ENCODE measurements at regions not wholly inside any gene's neighbourhood (a gene's known extent, or its start where the extent isn't known, plus 50 kb on each side); places are given as distances from the start of the nearest gene placed in this dataset.
"Not testable (repeated sequence)": the region's sequence is repeated elsewhere in the genome, so short reads cannot be mapped to it uniquely, and the experiment has no call there.

DNA sequence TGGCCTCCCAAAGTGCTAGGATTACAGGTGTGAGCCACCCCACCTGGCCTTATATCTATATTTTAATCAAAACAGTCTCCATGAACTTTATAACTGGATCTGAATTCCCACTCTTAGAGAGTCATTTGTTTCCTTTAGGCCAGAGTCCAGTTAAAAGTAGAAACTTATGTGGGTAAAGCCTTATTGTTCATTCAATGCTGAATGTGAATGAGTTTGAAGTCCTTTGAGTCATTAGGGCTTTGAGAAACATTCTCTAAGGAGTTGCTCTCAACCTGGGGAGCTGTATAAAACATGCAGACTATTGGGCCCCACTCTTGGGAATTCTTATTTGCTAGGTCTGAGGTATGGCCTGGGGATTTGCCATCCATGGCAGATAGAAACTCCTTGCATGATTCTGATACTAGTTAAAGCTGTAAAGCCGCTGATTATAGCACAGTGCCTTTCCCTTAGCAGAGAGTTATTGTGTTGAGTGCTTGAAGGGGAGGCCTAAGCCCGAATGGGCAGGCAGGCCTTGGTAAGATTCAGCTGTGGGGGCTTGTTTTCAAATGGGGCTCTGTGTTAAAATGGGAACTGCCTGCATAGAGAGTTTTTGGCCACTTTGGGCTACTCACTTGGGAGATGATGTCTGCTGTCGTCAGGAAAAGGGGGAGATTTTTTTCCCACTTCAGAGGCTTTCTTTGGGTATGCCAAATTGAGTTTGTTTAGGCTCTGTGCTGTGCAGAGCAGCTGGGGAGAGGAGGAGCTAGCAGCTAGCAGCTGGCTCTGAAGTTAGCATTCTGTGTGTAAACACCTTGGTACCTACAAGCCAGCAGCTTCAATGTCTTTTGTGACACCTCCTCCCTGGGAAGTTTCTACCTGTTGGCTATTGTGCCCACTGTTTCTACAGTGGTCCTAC, 117.5 kb downstream of the DACT1 start:
- DNase-seq: no peak

DNA sequence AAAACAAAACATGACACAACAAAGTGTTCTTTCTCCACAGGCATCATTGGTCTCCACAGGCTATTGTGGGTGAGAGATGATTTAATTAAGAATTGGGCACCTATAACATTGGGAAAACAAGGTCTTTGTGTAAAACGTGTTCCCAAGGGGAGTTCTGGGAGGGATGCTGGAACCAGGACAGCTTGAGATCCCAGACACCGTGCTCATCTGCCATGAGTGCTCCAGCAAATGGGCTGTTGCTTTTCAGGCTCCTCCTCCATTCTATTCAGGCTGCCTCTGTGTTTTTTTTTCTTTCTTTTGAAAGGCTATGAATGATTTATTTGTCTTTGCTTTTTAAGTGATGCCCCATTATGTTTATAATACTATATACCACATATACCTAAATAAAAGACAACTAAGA, 122.4 kb downstream of the DACT1 start:
- DNase-seq: no peak

DNA sequence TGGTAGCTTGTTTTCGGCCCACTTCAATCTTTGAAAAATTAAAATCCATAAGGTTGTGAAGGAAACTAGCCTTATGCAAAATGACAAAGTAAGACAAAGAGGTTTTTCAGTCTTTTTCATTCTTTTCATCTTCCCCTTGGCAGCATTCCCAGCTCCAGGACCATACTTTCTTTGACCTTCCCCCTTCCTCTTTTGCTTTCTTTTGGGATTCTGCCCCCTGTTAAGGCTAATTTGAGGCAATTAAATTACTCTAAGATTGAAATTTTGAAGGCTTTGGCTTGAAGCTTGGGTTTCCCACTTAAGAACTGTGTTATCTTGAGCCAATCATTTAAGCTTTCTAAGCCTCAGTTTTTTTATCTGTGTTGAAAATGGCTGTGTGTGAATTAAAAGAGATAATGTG, 124.9 kb downstream of the DACT1 start:
- no peak for DNase-seq

DNA sequence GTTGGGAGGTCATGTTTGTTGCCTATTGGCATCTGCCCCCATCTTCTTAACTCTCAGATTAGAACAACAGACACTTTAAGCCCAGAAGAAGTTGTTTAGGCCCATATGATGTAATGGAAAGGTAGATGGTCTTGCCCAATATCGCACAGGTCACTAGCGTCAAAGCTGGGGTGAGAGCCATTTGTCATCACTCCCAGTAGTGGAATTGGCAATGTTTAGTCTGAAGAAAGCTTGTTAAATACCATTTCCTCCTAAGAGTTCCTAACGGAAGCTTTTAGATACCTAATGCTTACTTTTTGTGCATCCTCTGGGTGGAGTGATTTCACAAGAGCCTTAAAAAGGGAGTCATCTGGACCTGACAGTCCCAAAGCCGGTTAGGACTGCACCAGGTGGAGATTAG, 125.4 kb downstream of the DACT1 start:
- DNase-seq: no peak

DNA sequence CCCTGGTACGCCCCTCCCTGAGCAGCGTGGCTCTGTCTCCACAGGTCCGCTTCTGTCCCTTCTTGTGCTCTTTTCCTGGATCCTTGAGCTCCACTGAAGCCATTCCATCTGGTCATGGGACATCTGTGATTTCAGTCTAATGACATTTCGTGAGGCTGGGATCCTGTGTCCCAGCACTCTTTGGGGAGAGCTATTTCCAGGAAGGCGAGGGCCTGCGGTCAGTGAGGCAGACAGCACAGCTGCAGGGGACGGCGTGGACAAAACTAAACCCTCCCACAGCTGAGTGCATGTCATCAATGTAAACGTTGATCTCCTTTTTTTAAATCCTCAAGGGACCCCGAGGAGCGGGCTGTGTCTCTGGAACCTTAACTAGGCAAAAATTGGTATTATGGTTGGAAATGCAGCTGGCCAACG, 127.7 kb downstream of the DACT1 start:
- DNase-seq: no peak

DNA sequence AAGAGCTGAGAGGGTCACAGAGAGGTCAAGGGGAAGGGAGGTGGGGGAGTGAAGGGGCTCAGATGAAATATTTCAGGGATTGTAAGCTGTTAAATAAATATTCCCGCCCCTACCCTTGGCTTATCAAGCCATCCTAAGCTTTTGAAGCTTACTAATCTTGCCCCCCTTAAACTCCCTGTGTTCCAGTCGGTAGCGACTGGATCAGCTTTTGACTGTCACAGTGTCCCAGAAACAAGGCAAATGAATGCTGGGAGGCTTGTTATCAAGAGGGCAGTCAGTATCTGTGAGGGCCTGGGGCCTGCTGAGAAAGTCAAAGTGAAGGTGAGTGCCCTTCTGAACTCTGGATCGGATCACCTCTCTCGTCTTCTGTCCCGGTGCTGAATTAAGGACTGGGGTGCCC, 128.1 kb downstream of the DACT1 start:
- DNase-seq: no peak

DNA sequence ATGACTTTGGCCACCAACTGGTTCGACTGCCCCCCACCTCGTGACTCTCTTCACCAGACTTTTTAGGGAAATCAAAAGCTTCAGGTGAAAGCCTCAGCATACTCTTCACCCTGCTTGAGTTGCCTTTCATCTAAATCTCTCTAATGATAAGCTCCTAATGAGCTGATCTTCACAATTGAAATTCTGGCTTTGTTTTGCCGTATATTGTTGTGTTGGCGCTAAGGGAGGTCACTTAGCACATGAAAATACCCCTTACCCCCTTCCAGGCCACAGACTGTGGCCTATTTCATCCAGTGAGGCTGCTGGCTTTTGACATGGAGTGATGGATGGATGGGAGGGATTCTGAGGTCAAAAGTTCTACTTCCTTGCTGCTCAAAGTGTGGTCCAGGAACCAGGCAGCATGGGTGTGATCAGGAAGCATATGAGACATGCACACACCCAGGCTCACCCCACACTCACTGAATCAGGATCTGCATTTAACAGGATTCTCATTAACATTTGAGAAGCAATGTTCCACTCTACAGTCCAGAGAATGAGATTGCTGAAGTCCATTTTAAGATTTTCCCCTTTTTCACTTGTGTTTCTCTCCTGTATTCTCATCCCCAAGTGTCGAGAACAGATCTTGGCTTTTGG, 131.4 kb downstream of the DACT1 start:
- DNase-seq: no peak

GRCh38 chr14:58769771-58770170, 132.0 kb downstream of the DACT1 start:
- DNase-seq: no peak

- DNase-seq: no peak
These were observed 132.8 kb downstream of the DACT1 start for GRCh38 chr14:58770491-58770982.

DNA sequence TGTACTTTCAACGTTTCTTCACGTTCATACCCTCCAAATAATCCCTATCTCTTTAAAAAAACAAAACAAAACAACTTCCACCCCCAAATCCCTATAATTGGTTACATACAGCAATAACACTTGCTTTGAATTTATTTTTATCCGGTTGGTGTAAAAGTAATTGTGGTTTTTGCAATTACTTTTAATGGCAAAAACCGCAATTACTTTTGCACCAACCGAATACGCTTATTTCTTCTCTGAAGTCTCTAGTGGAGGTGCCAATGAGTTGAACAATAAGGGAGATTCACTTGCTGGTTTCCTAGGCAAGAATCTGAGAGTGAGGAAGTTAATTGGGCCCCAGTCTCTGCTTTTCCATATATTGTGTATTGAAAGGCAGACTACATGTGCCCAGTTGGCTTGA, 133.3 kb downstream of the DACT1 start:
- DNase-seq: no peak

DNA sequence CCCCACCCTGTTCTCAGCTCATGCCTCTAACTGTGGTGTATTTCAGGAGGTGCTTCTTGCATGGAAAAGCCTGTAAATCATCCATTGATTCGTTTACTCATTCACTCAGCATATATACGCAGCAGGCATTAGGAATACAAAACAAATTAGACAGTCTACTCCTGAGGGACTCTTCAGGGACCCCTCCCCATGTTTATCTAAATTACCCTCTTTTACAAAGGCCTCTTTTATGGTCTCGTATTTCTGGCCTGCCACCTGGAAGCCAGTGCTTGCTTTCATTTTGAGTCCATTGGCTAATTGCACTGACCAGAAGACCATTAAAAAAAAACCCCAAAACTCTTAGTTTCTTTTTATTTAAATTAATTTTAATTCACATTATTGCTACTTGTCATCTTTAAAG, 134.4 kb downstream of the DACT1 start:
- no peak for DNase-seq

DNA sequence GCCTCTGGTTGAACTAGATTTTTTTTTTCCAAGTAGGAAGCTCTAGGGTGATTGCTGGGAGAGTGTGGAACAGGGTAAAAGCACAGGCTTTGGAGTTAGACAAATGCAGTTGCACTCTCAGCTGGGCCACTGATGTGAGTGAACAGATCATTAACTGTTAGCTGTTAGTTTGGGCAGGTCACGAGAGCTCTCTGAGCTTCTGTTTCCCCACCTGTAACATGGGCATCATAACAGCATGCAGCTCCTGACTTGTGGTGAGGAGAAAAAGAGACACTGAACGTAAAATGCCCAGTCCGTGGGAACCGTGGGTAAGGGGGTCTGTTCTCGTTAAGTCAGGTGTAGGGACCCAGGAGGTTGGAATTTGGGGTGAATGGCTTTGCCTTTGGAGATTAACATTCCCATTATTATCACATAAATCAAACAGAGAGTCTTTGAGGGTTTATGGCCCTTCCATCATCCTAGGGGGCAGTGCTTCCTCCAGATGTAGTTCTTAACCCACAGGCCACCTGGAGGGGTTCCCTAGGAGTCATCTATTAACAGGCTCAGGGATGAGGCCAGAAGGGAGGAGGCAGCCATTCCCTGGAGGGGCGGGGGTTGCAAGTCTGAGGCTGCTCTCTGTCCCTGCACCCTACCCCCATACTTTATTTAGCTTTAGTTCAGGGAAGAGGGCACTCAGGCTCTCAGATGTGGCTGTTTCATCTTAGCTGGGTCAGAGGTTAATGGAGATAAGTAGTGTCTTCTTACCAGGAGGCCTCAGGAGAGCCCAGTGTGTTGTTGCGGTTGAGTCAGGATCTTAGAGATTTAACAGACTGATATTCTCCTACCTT, 135.2 kb downstream of the DACT1 start:
- DNase-seq: no peak

DNA sequence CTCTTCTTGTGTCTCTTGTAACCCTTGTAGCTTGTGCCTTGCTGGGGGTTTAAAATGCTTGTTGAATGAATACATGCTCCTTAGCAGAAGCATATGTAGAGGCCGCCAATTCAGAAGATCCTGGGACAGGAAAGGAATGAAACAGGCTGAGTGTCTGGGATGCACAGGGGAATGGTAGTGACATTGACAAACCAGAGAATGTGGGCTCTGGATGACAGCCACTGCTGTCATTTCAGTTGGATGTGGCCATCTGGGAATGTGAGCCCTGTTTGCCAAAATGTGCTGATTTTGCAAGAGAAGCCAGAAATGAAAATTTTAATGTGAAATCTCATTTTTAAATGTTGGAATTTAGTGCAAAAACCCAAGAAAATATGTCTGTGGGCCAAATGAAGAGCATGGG, 136.8 kb downstream of the DACT1 start:
- no peak for DNase-seq

GRCh38 chr14:58775130-58775529, 137.4 kb downstream of the DACT1 start:
- not testable (repeated sequence) for DNase-seq

DNA sequence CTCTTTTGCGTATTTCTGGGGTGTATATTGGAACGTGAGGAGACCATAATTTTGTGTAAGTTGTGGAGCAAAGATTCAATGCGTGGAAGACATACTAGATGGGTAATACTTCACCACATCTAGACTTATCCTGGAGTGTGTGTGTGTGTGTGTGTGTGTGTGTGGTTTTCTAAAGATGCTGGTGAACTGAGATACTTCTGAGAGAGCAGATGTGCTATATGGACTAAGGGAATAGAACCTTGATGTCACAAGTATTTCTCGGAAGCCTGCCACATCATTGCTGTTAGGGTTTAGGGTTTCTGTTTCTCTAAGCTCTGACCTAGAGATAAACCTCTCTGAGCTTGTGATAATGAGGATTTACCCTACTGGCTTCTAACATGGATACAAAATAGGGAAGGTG, 138.8 kb downstream of the DACT1 start:
- no peak for DNase-seq

DNA sequence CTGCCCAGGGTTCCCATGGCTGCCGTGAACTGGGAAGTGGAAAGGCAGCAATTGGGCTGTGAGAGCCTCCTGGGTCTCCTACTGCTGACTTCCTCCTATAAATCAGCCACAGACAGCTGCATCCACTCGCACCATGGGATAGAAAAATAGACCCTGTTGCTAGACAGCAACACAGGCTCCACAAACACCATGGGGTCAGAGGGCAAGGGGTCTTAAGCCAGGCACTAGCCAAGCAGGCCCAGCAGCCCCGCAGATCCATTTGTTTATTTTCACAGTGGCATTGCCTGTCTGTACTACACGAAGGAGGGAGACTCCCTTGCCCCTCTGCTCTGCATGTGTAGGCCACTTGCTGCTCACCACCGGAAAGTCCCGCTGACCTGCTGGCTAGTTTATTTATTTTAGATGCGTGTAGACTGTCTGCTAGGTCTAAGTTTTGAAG, 139.8 kb downstream of the DACT1 start:
- DNase-seq: no peak

GRCh38 chr14:58778202-58778601, 140.4 kb downstream of the DACT1 start:
- DNase-seq: no peak

GRCh38 chr14:58779376-58779775, 141.6 kb downstream of the DACT1 start:
- DNase-seq: no peak

- no peak for DNase-seq
These were observed 142.4 kb downstream of the DACT1 start for GRCh38 chr14:58780185-58780584.

DNA sequence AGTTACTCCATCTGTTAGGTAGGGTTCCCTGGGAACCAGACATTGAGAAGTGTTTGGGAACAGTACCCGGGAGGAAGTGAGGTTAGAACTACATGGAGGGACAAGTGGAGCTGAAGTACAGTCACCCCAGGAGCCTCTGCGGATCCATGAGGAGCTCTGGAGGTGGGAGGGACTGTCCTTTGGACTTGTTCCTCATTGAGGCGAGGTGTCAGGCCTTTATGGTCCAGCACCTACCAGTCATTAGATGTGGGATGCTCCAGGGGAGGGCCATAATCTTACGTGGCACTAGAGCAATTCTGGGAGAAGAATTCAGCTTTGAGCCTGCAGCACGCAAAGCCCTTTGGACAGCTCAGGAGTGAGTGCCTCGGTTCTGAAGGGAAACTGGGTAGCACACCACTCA, 142.8 kb downstream of the DACT1 start:
- DNase-seq: no peak

DNA sequence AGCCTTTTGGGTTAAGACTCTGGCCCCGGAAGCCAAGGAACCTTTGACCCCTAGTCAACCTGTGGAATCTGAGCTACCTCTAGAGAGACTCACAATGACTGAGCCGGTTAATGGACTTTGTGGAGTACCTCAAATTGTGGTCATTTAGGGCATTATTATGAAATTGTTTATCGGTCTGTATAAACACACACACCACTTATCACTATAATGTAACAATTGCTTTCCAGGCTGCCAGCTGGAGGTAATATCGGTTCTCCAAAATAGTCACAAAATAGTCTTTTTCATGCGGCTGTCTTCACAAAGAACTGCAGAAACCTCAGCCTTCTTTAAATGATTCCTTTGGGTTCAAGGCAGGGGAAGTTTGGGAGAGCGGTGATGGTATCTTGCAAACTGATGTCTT, 144.2 kb downstream of the DACT1 start:
- DNase-seq: no peak

DNA sequence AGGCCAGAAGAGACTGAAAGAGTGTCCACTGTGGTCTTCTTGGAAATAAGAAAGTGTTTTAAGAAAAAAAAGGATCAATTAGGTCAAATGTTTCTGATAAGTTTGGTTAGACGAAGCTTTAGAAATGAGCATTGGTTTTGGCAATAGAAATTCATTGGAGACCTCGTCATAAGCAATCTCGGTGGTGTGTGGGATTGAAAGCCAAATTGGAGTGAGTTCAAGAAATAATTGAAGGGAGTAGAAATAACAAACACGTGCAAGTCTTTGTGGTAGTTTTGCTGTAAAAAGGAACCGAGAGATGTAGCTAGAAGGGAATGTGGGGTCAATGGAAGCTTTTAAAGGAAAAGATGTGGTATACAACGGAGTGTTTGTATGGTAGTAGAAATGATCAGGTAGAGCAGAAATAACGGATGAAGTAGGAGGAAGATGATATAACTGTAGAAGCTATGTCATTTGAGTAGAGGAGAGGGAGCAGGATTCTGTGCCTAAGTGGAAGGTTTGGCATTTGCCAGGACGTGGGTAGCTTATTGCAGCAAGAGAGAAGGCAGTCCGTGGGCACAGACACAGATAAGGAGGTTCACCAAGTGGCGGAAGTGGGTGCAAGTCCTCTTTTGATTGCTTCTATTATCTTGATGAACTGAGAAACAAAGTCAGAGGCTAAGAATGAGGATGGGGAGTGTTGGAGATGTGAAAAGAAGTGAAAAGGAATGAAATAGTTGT, 146.2 kb downstream of the DACT1 start:
- DNase-seq: no peak

DNA sequence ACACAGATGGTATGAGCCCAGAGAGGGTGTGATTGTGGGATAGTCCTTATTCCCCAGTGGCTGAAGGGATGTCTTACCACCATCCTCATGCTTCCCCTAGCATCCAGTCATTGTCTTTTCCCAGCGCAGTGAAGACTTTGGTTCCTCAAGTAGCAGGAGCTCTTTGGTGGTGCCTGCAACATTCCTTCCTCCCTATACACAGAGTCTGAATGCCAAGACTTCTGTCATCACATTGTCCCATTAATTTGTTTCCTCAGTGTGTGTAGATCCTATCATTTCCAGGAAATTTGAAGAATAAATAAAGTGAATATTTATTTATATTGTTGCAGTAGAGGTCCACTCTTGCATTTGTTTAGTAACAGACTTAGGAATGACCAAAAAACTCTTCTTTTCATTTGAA, 147.2 kb downstream of the DACT1 start:
- no peak for DNase-seq

All from AML-193 (cell line).